ENCODE measurements at regions not wholly inside any gene's neighbourhood (a gene's known extent, or its start where the extent isn't known, plus 50 kb on each side); places are given as distances from the start of the nearest gene placed in this dataset.

DNA sequence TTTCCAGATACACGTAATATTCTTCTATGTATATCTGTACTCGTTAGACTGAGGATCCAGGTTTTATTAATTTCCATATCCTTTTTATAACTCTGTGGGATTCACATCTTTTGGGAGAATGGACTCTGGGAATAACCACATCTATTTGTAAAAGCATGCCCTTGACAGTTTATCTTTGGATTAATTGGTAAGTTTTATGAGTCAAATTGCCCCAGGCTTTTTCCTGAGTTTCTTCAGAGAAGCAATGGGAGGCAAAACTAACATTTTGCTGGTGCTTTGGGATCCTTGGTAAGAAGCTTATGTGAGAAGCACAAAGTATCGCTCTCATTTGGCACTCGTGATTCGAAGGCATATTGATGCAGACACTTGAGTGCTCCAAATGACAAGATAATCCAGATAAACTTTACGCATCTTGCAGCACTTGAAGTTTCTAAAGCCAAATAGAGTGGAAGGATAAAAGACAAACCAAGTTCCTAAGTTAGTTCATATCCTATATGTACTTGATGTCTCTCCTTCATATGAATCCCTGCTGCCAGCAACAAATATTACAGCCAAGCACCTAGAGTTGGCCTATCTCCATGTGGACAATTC, 324.7 kb downstream of the TLE4 start:
- H3K4me3 ChIP-seq (ENCODE audit: low read depth in 2 of 2, low read length in 2 of 2): no peak overlapping the region
- no peaks in the 10 kb centered on the region for H3K9me3 ChIP-seq (ENCODE audit: control insufficient read depth, insufficient read depth, low read depth, low read length)
- no TSS peak for BruUV-seq (replicated peaks)
- in situ Hi-C loops (cut with HindIII; ENCODE audit: low pct_unique_long_range_greater_than_20kb, low sequenced_read_pairs) (no loop called here), intact Hi-C loops (cut with micrococcal nuclease; ENCODE audit: unreplicated experiment) (no loop called here)
- H3K4me1 ChIP-seq (ENCODE audit: control insufficient read depth, insufficient read depth, low read length): no peaks in the 10 kb centered on the region
- ATAC-seq (no peak), DNase-seq (ENCODE audit: low read depth, low spot score) (no peak)
- no peak overlapping the region for H3K27ac ChIP-seq (ENCODE audit: low read length)
- no peaks in the 10 kb centered on the region for H3K27me3 ChIP-seq (ENCODE audit: control insufficient read depth, insufficient read depth, low read length)
- TF ChIP-seq, protein P1, sequence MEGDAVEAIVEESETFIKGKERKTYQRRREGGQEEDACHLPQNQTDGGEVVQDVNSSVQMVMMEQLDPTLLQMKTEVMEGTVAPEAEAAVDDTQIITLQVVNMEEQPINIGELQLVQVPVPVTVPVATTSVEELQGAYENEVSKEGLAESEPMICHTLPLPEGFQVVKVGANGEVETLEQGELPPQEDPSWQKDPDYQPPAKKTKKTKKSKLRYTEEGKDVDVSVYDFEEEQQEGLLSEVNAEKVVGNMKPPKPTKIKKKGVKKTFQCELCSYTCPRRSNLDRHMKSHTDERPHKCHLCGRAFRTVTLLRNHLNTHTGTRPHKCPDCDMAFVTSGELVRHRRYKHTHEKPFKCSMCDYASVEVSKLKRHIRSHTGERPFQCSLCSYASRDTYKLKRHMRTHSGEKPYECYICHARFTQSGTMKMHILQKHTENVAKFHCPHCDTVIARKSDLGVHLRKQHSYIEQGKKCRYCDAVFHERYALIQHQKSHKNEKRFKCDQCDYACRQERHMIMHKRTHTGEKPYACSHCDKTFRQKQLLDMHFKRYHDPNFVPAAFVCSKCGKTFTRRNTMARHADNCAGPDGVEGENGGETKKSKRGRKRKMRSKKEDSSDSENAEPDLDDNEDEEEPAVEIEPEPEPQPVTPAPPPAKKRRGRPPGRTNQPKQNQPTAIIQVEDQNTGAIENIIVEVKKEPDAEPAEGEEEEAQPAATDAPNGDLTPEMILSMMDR (IDR thresholded peaks at IDR 0.05): no peak
- no peak for TF ChIP-seq SIN3A (IDR thresholded peaks at IDR 0.05; ENCODE audit: borderline replicate concordance, insufficient read depth, low read depth, low read length)
- TF ChIP-seq, protein P2, sequence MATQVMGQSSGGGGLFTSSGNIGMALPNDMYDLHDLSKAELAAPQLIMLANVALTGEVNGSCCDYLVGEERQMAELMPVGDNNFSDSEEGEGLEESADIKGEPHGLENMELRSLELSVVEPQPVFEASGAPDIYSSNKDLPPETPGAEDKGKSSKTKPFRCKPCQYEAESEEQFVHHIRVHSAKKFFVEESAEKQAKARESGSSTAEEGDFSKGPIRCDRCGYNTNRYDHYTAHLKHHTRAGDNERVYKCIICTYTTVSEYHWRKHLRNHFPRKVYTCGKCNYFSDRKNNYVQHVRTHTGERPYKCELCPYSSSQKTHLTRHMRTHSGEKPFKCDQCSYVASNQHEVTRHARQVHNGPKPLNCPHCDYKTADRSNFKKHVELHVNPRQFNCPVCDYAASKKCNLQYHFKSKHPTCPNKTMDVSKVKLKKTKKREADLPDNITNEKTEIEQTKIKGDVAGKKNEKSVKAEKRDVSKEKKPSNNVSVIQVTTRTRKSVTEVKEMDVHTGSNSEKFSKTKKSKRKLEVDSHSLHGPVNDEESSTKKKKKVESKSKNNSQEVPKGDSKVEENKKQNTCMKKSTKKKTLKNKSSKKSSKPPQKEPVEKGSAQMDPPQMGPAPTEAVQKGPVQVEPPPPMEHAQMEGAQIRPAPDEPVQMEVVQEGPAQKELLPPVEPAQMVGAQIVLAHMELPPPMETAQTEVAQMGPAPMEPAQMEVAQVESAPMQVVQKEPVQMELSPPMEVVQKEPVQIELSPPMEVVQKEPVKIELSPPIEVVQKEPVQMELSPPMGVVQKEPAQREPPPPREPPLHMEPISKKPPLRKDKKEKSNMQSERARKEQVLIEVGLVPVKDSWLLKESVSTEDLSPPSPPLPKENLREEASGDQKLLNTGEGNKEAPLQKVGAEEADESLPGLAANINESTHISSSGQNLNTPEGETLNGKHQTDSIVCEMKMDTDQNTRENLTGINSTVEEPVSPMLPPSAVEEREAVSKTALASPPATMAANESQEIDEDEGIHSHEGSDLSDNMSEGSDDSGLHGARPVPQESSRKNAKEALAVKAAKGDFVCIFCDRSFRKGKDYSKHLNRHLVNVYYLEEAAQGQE (IDR thresholded peaks at IDR 0.05; ENCODE audit: insufficient read depth in 1 of 2, low read depth in 2 of 2, low read length in 1 of 2): no peak
- no peak for TF ChIP-seq TCF7L2 (IDR thresholded peaks at IDR 0.05; ENCODE audit: low read depth, low read length)
- no peak for TF ChIP-seq POLR2AphosphoS5 (IDR thresholded peaks at IDR 0.05; ENCODE audit: low read depth, low read length)
- POLR2A ChIA-PET: no interaction called here
- H3K36me3 ChIP-seq (ENCODE audit: control insufficient read depth, insufficient read depth, low read length): no peaks in the 10 kb centered on the region
- CTCF ChIA-PET: no interaction called here

DNA sequence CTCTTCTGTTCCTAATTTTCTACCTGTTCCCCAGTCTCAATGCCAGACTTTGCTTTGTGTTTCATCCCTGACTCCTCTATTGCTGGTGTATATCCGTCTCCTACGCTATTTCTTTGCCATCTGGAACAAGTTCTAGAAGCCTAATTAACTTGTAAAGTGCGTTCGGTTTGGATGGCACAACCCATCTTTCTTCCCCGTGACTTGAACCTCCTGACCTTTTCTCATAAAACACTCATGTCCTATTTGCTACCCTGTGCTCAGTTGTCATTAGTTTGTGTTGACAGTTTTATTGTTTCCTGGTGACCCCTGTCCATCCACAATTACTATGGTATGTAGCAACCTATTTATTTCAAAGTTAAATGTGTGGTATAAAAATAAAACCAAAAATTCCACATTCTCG, 323.5 kb downstream of the TLE4 start:
- H3K4me1 ChIP-seq (ENCODE audit: control insufficient read depth, insufficient read depth, low read length): no peaks in the 10 kb centered on the region
- TF ChIP-seq TCF7L2 (IDR thresholded peaks at IDR 0.05; ENCODE audit: low read depth, low read length) (no peak), SIN3A (IDR thresholded peaks at IDR 0.05; ENCODE audit: borderline replicate concordance, insufficient read depth, low read depth, low read length) (no peak), POLR2AphosphoS5 (IDR thresholded peaks at IDR 0.05; ENCODE audit: low read depth, low read length) (no peak)
- TF ChIP-seq, protein P1 (IDR thresholded peaks at IDR 0.05): no peak
- in situ Hi-C loops (cut with HindIII; ENCODE audit: low pct_unique_long_range_greater_than_20kb, low sequenced_read_pairs) (no loop called here), intact Hi-C loops (cut with micrococcal nuclease; ENCODE audit: unreplicated experiment) (no loop called here)
- H3K27ac ChIP-seq (ENCODE audit: low read length): no peak overlapping the region
- no peaks in the 10 kb centered on the region for H3K9me3 ChIP-seq (ENCODE audit: control insufficient read depth, insufficient read depth, low read depth, low read length)
- DNase-seq (ENCODE audit: low read depth, low spot score) (no peak), ATAC-seq (no peak)
- no peaks in the 10 kb centered on the region for H3K27me3 ChIP-seq (ENCODE audit: control insufficient read depth, insufficient read depth, low read length)
- H3K4me3 ChIP-seq (ENCODE audit: low read depth in 2 of 2, low read length in 2 of 2): no peak overlapping the region
- H3K36me3 ChIP-seq (ENCODE audit: control insufficient read depth, insufficient read depth, low read length): no peaks in the 10 kb centered on the region
- BruUV-seq (replicated peaks): no TSS peak
- CTCF ChIA-PET: no interaction called here
- POLR2A ChIA-PET: no interaction called here

All from Panc1 (cell line).